Prostate gland (tissue), 2 donors: ENCODE measurements at regions not wholly inside any gene's neighbourhood (a gene's known extent, or its start where the extent isn't known, plus 50 kb on each side); places are given as distances from the start of the nearest gene placed in this dataset.

Experiments used
- CTCF ChIP-seq, 4 experiments: fragments of 200-600 bp in 2 of 4; fragments of 450-650 bp in 2 of 4; sonication (generic) in 2 of 4; IDR thresholded peaks; 1 replicate in 3 of 4; 2 replicates in 1 of 4; pipeline ENCODE4 v1.5.1; 2016 to 2019; ENCODE audit warnings: antibody characterized with exemption in 4 of 4, mild to moderate bottlenecking in 2 of 4, moderate library complexity in 2 of 4
- POLR2A ChIP-seq: fragments of 450-650 bp; IDR thresholded peaks from one replicate; pipeline ENCODE4 v1.6.1; 2016; ENCODE audit warnings: antibody characterized with exemption, mild to moderate bottlenecking
- POLR2AphosphoS5 ChIP-seq: sonication (generic); formaldehyde crosslinking; IDR thresholded peaks from one replicate; pipeline ENCODE4 v1.6.1; 2017; ENCODE audit warnings: antibody characterized with exemption

DNA sequence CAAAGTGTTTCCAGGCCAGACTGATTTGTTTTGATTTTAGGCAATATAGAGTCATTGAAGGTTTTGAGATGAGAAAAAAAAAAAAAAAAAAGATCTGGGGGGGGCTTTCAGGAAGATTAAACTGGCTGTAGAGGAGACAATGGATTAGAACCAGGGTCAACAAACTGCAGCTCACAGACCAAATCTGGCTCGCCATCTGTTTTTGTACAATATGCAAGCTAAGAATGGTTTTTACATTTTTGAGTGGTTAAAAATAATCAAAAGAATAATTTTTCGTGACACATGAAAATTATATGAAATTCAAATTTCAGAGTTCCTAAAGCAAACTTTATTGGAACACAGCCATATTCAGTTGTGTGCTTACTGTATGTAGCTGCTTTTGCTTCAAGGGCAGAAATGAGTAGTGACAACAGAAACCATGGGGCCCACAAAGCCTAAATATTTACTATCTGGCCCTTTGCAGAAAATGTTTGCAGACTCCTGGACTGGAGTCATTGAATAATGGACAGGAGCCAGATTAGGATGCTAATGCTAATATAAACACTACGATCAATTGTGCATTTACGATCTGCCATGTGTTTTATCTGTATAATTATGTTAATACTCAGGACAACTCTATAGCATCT lies 375.7 kb upstream of the DAB1 start:
- TF ChIP-seq CTCF (IDR thresholded peaks at IDR 0.05) (no peak), POLR2A (no peak), POLR2AphosphoS5 (no peak)
